ENCODE measurements at regions not wholly inside any gene's neighbourhood (a gene's known extent, or its start where the extent isn't known, plus 50 kb on each side); places are given as distances from the start of the nearest gene placed in this dataset.

DNA sequence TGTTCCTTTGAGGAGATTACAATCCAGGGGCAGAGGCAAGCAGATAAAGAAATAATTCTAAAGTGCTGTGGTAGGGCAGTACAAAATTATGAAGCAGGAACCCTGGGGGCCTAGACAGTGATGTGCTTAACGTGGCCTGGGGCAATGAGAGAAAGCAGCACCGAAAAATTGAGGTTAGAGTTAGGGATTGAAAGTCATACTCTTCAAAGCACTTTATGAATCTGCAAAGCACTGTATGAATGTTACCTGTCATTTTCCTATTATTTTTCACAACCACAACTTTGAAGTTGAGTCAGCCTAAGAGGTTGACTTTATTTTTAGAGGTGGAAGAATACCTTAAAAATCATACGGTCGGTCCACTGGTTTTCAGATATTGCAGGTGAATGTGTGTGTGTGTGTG lies 183.4 kb upstream of the NFIA start:
- H3K9ac ChIP-seq (ENCODE audit: insufficient read length, low read depth), result no peak overlapping the region
- no peak for DNase-seq (ENCODE audit: low read depth, low spot score)
- no peak for TF ChIP-seq ZNF274 (IDR thresholded peaks at IDR 0.05; ENCODE audit: low read depth, low read length)
- peaks cover 5% of the 10 kb centered on the region for H3K4me1 ChIP-seq (ENCODE audit: insufficient read depth, insufficient read length)
- no peaks in the 10 kb centered on the region for H3K27me3 ChIP-seq (ENCODE audit: insufficient read depth, insufficient read length)
- H3K9me3 ChIP-seq (ENCODE audit: insufficient read depth, low read length), result peaks cover 7% of the 10 kb centered on the region; the same call in 1 of the 2 replicates
- H3K36me3 ChIP-seq (ENCODE audit: insufficient read depth, insufficient read length, low read length), result no peaks in the 10 kb centered on the region
- no peak overlapping the region for H3K4me3 ChIP-seq (ENCODE audit: insufficient read length, low read depth)

DNA sequence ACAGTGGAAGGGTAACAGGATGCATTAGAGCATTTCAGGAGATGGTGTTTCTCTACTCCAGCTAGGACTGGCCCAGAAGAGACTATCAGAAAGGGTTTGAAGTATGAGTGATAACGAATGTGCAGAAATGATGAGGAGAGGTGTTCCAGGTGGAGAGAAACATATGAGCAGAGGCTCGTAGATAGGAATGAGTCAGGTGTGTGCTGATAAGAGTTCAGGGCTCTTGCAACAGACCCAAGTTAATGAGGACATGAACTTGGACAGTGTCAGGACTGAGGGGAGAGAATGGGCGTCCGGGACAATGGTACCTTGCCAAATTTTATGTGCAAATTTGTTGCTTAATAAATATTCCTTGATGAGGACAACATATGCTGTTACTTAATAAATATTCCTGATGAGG lies 183.9 kb upstream of the NFIA start:
- Histone ChIP-seq H3K4me1 (ENCODE audit: insufficient read depth, insufficient read length) (peaks cover 1% of the 10 kb centered on the region), H3K27me3 (ENCODE audit: insufficient read depth, insufficient read length) (no peaks in the 10 kb centered on the region), H3K36me3 (ENCODE audit: insufficient read depth, insufficient read length, low read length) (no peaks in the 10 kb centered on the region), H3K9ac (ENCODE audit: insufficient read length, low read depth) (no peak overlapping the region), H3K4me3 (ENCODE audit: insufficient read length, low read depth) (no peak overlapping the region), H3K9me3 (ENCODE audit: insufficient read depth, low read length) (peaks cover 7% of the 10 kb centered on the region; the same call in 1 of the 2 replicates)
- no peak for DNase-seq (ENCODE audit: low read depth, low spot score)
- TF ChIP-seq SUZ12 (IDR thresholded peaks at IDR 0.05; ENCODE audit: extremely low read depth, insufficient read depth, insufficient read length), result no peak
- no peak for TF ChIP-seq YY1 (IDR thresholded peaks at IDR 0.05; ENCODE audit: insufficient read depth, insufficient read length)
- no peak for TF ChIP-seq ZNF274 (IDR thresholded peaks at IDR 0.05; ENCODE audit: low read depth, low read length)

DNA sequence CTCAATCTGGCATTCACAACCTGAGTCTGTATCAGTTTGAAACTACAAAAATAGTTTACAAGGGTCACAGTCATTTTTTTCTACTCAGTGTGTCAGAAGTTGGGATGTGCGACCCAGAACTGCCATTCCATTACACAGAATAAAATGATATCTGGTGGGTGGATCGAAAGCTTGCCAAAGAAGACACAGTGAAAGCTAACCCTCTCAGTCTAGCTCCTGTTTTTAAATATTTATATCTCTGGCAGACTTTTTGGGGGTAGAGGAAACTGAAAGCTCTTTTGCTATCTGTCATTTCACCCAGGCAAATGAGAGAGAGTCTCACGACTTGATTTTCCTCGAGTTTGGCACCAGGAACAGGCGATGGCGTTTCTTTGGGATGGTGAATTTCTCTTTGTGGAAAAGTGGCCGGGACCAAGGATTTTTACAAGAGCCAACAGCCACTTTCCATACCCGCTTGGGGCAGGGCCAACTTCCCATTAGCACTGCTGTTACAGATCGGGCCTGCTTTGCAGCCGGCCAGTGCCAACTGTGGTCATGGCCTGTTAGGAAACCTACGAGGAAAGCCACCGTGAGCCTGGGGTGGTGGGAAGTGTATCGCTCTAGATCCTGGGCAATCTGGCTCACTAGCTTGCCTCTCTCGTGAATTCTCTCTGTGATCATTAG lies 185.5 kb upstream of the NFIA start:
- Histone ChIP-seq H3K27me3 (ENCODE audit: insufficient read depth, insufficient read length) (no peaks in the 10 kb centered on the region), H3K4me3 (ENCODE audit: insufficient read length, low read depth) (no peak overlapping the region), H3K9me3 (ENCODE audit: insufficient read depth, low read length) (peaks cover 7% of the 10 kb centered on the region; the same call in 1 of the 2 replicates), H3K9ac (ENCODE audit: insufficient read length, low read depth) (no peak overlapping the region), H3K4me1 (ENCODE audit: insufficient read depth, insufficient read length) (no peaks in the 10 kb centered on the region), H3K36me3 (ENCODE audit: insufficient read depth, insufficient read length, low read length) (no peaks in the 10 kb centered on the region)
- DNase-seq (ENCODE audit: low read depth, low spot score), result no peak
- no peak for TF ChIP-seq SUZ12 (IDR thresholded peaks at IDR 0.05; ENCODE audit: extremely low read depth, insufficient read depth, insufficient read length)
- TF ChIP-seq ZNF274 (IDR thresholded peaks at IDR 0.05; ENCODE audit: low read depth, low read length), result no peak
- TF ChIP-seq YY1 (IDR thresholded peaks at IDR 0.05; ENCODE audit: insufficient read depth, insufficient read length), result no peak

DNA sequence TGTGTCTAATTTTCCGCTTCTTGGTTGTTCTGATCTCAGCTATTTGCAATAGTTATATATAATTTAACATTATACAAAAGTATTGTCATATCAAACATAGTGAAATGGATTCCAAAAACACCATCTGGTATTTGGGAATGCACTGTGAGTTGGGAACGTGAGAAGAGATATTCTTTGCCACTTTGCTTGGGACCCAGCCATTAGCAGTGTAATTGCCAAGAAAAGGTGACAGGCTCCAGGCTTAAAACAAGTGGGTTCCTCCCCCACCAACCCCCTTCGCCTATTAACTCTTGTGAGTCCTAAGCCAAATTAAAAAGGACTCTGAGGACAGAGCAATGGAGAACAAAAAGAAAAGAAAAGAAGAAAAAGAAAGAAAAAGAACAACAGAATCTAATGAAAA lies 186.7 kb upstream of the NFIA start:
- Histone ChIP-seq H3K4me3 (ENCODE audit: insufficient read length, low read depth) (no peak overlapping the region), H3K27me3 (ENCODE audit: insufficient read depth, insufficient read length) (no peaks in the 10 kb centered on the region), H3K4me1 (ENCODE audit: insufficient read depth, insufficient read length) (no peaks in the 10 kb centered on the region), H3K9ac (ENCODE audit: insufficient read length, low read depth) (no peak overlapping the region), H3K9me3 (ENCODE audit: insufficient read depth, low read length) (0 out of 2 replicates have a peak, but pooled peaks cover under 1% of the 10 kb centered on the region), H3K36me3 (ENCODE audit: insufficient read depth, insufficient read length, low read length) (no peaks in the 10 kb centered on the region)
- TF ChIP-seq ZNF274 (IDR thresholded peaks at IDR 0.05; ENCODE audit: low read depth, low read length) (no peak), SUZ12 (IDR thresholded peaks at IDR 0.05; ENCODE audit: extremely low read depth, insufficient read depth, insufficient read length) (no peak), YY1 (IDR thresholded peaks at IDR 0.05; ENCODE audit: insufficient read depth, insufficient read length) (no peak)
- DNase-seq (ENCODE audit: low read depth, low spot score), result no peak

DNA sequence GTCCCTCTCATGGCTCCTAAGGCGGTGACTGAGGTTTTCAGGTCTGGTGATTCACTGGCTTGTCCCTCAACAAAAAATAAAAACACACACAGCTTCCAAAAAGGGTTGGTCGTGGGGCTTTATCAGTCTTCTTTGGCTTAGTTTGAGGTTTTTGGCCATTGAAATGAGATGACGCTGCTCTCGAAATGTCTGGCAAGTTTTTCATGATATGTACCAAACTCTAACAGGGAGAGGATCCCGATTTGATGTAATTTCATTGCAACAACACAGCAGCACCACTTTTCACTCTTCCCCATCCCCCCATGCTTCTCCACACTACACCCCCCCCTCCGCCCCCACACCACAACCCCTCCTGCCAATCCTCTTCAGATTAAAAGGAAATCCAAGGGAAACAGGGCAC lies 187.1 kb upstream of the NFIA start:
- no peak for TF ChIP-seq YY1 (IDR thresholded peaks at IDR 0.05; ENCODE audit: insufficient read depth, insufficient read length)
- no peak for TF ChIP-seq ZNF274 (IDR thresholded peaks at IDR 0.05; ENCODE audit: low read depth, low read length)
- TF ChIP-seq SUZ12 (IDR thresholded peaks at IDR 0.05; ENCODE audit: extremely low read depth, insufficient read depth, insufficient read length), result no peak
- Histone ChIP-seq H3K9me3 (ENCODE audit: insufficient read depth, low read length) (no peaks in the 10 kb centered on the region), H3K36me3 (ENCODE audit: insufficient read depth, insufficient read length, low read length) (no peaks in the 10 kb centered on the region), H3K9ac (ENCODE audit: insufficient read length, low read depth) (no peak overlapping the region), H3K4me3 (ENCODE audit: insufficient read length, low read depth) (no peak overlapping the region), H3K27me3 (ENCODE audit: insufficient read depth, insufficient read length) (no peaks in the 10 kb centered on the region), H3K4me1 (ENCODE audit: insufficient read depth, insufficient read length) (no peaks in the 10 kb centered on the region)
- DNase-seq (ENCODE audit: low read depth, low spot score), result no peak

DNA sequence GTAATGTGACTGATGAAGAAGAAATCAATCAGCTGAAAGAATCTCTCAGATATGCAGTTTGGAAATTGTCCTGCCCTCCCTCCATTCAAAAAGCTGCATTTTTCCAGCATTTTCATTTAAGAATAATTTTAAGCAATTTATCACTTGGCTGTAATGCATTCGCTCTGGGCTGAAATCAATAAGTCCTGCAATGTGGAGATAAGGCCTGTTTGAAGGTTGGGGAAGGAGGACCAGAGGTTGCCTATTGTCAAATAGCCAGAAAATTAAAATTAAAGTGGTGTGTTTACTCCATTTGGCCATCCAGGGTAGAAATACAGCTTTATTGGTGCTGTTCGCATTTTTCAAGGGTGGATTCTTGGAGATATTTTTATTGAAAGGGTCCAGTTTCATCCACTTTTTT lies 187.6 kb upstream of the NFIA start:
- no peaks in the 10 kb centered on the region for H3K27me3 ChIP-seq (ENCODE audit: insufficient read depth, insufficient read length)
- no peak overlapping the region for H3K9ac ChIP-seq (ENCODE audit: insufficient read length, low read depth)
- TF ChIP-seq YY1 (IDR thresholded peaks at IDR 0.05; ENCODE audit: insufficient read depth, insufficient read length), result no peak
- no peak for TF ChIP-seq ZNF274 (IDR thresholded peaks at IDR 0.05; ENCODE audit: low read depth, low read length)
- TF ChIP-seq SUZ12 (IDR thresholded peaks at IDR 0.05; ENCODE audit: extremely low read depth, insufficient read depth, insufficient read length), result no peak
- DNase-seq (ENCODE audit: low read depth, low spot score), result no peak
- H3K4me1 ChIP-seq (ENCODE audit: insufficient read depth, insufficient read length), result no peaks in the 10 kb centered on the region
- H3K36me3 ChIP-seq (ENCODE audit: insufficient read depth, insufficient read length, low read length), result no peaks in the 10 kb centered on the region
- no peak overlapping the region for H3K4me3 ChIP-seq (ENCODE audit: insufficient read length, low read depth)
- no peaks in the 10 kb centered on the region for H3K9me3 ChIP-seq (ENCODE audit: insufficient read depth, low read length)

DNA sequence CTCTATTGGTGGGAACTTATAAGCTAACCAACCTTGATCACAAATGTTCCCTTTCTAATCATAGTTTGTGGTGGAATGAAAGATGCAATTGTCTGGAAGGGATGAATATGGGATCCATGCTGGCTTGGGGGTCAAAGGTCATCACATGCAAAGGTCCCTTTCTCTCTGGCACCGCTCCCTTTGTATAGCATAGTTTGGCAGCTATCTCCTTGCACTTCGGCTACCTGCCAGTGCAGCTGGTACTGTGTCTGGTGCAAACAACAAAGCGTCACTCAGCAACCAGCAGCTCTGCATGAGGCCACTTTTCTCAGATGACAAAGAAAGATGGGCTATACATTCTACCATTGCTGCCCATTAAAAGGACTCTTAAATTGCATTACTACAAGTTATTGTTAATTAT lies 188.2 kb upstream of the NFIA start:
- Histone ChIP-seq H3K9ac (ENCODE audit: insufficient read length, low read depth) (no peak overlapping the region), H3K36me3 (ENCODE audit: insufficient read depth, insufficient read length, low read length) (no peaks in the 10 kb centered on the region), H3K27me3 (ENCODE audit: insufficient read depth, insufficient read length) (no peaks in the 10 kb centered on the region), H3K4me3 (ENCODE audit: insufficient read length, low read depth) (no peak overlapping the region), H3K9me3 (ENCODE audit: insufficient read depth, low read length) (no peaks in the 10 kb centered on the region), H3K4me1 (ENCODE audit: insufficient read depth, insufficient read length) (no peaks in the 10 kb centered on the region)
- no peak for DNase-seq (ENCODE audit: low read depth, low spot score)
- TF ChIP-seq YY1 (IDR thresholded peaks at IDR 0.05; ENCODE audit: insufficient read depth, insufficient read length) (no peak), ZNF274 (IDR thresholded peaks at IDR 0.05; ENCODE audit: low read depth, low read length) (no peak), SUZ12 (IDR thresholded peaks at IDR 0.05; ENCODE audit: extremely low read depth, insufficient read depth, insufficient read length) (no peak)
